NCI-H748 treated with DMSO at 0.1 percent for 48 hours (cell line): ENCODE measurements at regions not wholly inside any gene's neighbourhood (a gene's known extent, or its start where the extent isn't known, plus 50 kb on each side); places are given as distances from the start of the nearest gene placed in this dataset.

Experiments
- DNase-seq: peaks from one replicate; lab custom pipeline; 2025; lab: John Stamatoyannopoulos, UW

DNA sequence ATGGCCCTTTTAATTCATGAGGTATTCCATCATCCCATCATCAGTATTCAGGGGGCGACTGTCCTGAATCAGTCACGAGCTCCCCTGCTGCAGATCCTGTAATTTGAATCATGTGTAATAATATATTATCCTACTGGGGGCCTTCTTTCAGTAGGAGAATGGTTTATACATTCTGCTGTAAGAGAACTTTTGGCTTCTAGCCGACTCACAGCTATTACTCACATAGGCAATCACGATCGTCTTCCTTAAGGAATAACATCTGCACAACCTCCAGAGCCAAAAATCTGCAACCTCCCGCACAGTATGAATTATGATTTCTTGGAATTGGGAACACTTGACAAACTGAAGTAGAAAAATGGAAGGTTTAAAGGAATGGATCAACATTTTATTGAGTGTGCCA lies 343.0 kb downstream of the USP25 start:
- no peak for DNase-seq

- no peak for DNase-seq
These were observed 343.8 kb downstream of the USP25 start for GRCh38 chr21:16073586-16073985.

- no peak for DNase-seq
These were observed 345.2 kb downstream of the USP25 start for GRCh38 chr21:16074950-16075489.

DNA sequence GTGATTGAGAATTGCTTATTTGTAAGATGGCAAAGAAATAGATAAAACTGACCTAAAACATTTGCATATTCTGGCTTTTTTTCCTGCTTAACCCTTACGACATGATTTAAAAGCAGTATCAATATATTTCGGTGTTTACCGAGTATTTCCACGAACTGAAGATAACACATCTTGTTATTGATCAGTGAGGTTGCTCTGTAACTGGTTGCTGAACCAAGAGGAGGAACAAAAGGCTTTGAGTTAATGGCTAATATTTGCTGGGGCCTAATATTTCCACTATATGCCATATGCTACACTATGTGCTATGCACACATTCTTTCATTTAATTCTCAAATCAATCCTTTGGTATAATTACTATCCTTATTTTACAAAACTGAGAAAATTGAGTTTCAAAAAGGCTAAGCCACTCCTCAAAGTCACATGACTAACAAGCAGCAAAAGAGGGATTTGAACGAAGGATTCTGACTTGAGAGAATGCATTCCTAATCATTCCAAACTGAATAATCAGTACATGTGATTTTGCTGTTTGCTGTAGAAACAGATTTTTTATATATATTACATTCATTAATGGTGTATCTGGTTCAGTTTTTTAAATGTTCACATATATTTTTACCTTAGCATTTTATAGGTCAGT lies 346.0 kb downstream of the USP25 start:
- DNase-seq, result no peak

DNA sequence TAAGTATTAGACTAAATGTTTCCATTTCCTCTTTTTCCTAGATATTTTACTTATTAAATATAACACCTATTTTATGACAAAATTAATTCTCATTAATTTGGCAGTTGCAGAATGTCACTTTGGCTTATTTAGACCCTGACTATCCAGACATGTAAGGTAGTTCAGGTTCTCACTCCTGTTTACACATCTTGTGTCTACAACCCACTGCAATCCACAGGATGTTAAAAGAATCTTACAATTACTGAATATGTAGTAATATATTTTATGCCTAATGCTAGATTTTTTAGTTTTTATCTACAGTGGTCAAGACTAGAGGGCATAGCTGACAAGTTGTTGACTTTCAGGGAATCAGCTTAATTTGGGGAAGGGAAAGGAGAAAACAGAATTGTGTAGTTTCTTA lies 346.7 kb downstream of the USP25 start:
- no peak for DNase-seq

- DNase-seq, result no peak
These were observed 348.6 kb downstream of the USP25 start for GRCh38 chr21:16078382-16078781.

- no peak for DNase-seq
These were observed 350.0 kb downstream of the USP25 start for GRCh38 chr21:16079830-16080229.

DNA sequence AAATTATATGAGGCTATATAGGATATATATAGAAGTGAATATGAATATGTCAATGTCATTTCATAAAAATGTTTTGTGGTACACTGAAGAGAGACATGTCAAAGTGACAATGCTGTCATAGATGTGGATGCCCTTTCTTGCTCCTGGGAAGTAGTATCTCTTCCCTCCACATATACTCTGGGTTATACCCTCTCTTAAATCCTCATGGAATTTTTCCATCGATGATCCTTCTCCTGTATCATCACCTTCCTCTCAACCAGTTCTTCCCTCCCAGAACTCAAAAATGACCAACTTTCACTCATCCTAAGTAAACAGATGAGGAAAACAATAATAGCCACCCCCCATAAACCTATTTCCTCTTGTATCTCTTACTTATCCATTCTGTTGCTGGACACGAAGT lies 351.5 kb downstream of the USP25 start:
- no peak for DNase-seq

- DNase-seq, result no peak
These were observed 352.4 kb downstream of the USP25 start for GRCh38 chr21:16082038-16082816.

GRCh38 chr21:16084776-16085364 lies 355.1 kb downstream of the USP25 start:
- no peak for DNase-seq

DNA sequence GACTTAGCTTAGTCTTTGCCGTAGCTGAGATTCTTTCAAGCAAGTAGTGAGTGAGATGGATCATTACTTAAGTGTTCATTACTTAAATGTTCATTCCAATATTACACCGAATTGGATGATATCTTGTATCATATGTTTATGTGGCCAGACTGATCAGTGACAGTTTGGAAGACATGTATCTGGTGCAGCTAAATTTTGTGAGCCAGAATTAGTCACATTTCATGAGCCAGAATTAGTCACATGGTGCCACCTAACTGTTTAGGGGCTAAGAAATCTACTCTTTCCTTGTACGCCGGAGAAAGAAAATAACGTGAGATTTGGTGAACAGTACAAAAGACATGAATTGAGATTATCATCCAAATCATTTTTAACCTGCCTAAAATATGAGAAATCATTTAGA lies 355.6 kb downstream of the USP25 start:
- DNase-seq, result no peak

DNA sequence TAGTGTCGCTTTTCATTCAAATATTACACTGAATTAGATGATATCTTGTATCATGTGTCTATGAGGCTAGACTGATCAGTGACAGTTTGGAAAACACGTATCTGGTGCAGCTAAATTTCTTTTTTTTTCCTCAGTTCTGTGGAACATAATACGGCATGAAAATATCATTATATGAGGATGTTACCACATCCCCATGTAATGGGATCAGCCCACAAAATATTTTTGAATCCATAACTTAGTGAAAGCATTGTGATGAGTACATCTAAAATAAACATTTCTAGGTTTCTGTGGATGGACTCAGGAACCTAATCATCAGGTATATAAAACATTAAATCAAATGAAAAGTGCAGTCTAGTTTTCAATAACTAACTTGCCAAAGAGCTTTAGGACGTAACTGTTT lies 356.3 kb downstream of the USP25 start:
- DNase-seq, result no peak

- DNase-seq, result no peak
These were observed 357.2 kb downstream of the USP25 start for GRCh38 chr21:16086936-16087335.

- DNase-seq, result no peak
These were observed 357.7 kb downstream of the USP25 start for GRCh38 chr21:16087523-16087922.

DNA sequence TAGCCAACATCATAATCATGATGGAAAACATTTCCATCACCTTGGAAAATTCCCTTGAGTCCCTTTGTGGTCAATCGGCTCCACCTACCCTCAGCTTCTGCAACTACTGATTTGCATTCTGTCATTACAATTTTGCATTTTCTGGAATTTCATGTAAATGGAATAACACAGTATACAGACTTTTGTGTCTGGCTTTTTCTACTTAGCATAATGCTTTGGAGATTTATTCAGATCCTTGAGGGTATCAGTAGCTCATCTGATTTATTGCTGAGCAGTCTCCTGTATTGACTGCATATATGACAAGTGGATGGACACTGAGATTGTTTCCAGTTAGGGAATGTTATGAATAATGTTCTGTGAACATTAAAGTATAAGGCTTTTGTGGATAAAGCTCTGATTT lies 358.3 kb downstream of the USP25 start:
- no peak for DNase-seq

GRCh38 chr21:16095005-16095404 lies 365.2 kb downstream of the USP25 start:
- DNase-seq, result no peak

DNA sequence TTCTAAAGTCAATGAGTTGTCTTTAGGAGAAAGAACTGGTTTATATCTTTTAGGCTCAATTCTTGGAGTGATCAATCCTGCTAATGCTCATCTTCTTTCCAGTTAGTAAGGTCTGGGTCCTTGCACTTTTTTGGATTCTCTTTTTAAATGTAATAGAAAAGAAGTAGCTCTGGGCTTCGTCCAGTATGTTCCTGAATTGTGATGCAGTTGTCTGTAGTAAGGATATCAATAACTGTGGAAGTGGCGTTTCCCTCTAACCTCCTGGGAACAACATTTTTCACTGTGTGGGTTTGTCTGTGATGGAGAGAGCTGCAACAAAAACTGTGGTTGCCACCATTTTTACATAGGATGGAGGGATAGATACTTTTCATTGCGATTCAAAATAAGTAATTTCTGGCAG lies 367.2 kb downstream of the USP25 start:
- DNase-seq, result no peak

DNA sequence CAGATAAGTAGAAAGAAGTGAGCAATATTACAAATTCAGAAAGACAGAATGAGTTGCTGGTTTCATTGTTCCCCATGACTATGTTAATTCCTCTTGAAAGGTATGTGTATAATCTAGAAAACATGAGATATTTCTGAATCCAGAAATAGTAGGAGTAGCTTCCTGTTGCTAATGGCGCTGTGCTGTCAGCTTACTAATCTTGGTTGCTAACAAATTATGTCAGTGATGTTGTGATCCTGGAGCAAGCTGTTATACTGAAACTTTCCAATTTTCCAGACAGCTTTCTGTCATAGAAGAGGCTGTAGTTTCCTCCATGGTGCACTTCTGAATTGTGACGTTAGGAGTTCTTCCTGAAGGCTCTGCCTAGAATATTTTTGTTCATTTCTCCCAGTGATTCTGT lies 372.3 kb downstream of the USP25 start:
- DNase-seq, result no peak

DNA sequence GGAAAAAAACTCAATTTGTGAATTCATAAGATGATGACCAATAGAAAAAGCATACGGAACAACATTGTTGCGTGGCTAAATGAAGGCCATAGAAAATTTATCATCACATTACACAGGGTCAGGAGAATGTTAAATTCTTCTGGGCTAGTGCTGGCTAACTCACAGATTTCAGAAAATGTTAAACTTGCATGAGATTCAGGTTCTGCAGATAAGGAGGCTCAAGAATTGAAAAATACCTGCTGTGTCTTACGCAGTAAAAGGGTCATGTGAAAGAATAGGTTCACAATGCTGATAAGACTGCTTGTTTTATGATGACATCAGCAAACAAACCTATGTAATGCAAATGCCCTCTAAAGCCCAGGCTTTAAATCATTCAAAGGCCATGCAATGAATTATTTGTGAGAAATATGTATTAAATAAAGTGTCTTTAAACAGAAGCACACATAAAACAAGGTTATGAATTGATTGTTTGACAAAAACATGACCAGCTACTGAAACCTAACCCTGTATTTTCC lies 378.8 kb downstream of the USP25 start:
- DNase-seq, result no peak

GRCh38 chr21:16113052-16113715 lies 383.4 kb downstream of the USP25 start:
- no peak for DNase-seq

- no peak for DNase-seq
These were observed 385.7 kb downstream of the USP25 start for GRCh38 chr21:16115461-16115860.

DNA sequence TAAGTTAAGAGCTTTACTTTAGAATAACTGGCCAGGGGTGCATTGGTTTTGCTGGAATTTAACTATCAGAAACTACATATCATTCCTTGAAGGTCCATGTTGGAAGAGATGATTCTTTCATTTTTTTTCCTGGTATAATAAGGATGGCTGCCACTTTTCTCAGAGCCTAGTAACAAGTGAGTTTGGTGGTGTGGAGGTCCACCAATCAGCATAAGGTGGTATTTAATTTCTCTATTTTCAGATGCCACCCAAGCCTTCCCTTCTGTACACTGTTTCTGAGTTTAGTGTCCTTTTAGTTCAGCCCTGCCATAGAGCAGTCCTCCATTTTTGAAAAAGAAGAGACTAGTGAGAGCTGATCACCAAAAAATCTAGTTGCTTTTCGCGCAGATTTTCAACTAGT lies 386.3 kb downstream of the USP25 start:
- no peak for DNase-seq
